Activated T-cell treated with anti-CD3 and anti-CD28 coated beads for 24 hours (primary cell): ENCODE measurements at regions not wholly inside any gene's neighbourhood (a gene's known extent, or its start where the extent isn't known, plus 50 kb on each side); places are given as distances from the start of the nearest gene placed in this dataset.
"Not testable (repeated sequence)": the region's sequence is repeated elsewhere in the genome, so short reads cannot be mapped to it uniquely, and the experiment has no call there.

ENCODE experiments used
- DNase-seq: peaks from one replicate; pipeline ENCODE4 v3.0.0-alpha.2; 2020; ENCODE audit warnings: low read depth

- DNase-seq = no peak
Observed at GRCh38 chr16:60553090-60553757, 1483.0 kb downstream of the CDH8 start.

- no peak for DNase-seq
Observed at GRCh38 chr16:60541535-60541934, 1494.7 kb downstream of the CDH8 start.

- no peak for DNase-seq
Observed at GRCh38 chr16:60510941-60511340, 1525.3 kb downstream of the CDH8 start.

GRCh38 chr16:60510208-60510607, 1526.0 kb downstream of the CDH8 start:
- no peak for DNase-seq

GRCh38 chr16:60491273-60491672, 1545.0 kb downstream of the CDH8 start:
- DNase-seq = no peak

GRCh38 chr16:60485872-60486489, 1550.3 kb downstream of the CDH8 start:
- no peak for DNase-seq

- no peak for DNase-seq
Observed at GRCh38 chr16:60484901-60485300, 1551.3 kb downstream of the CDH8 start.

- DNase-seq = no peak
Observed at GRCh38 chr16:60481591-60481990, 1554.6 kb downstream of the CDH8 start.

- no peak for DNase-seq
Observed at GRCh38 chr16:60478810-60479209, 1557.4 kb downstream of the CDH8 start.

GRCh38 chr16:60463986-60464385, 1572.3 kb downstream of the CDH8 start:
- DNase-seq = no peak

- DNase-seq = no peak
Observed at GRCh38 chr16:60459463-60459862, 1576.8 kb downstream of the CDH8 start.

- no peak for DNase-seq
Observed at GRCh38 chr16:60458255-60458654, 1578.0 kb downstream of the CDH8 start.

- DNase-seq = no peak
Observed at GRCh38 chr16:60452646-60453045, 1583.6 kb downstream of the CDH8 start.

- no peak for DNase-seq
Observed at GRCh38 chr16:60438894-60439293, 1597.3 kb downstream of the CDH8 start.

- no peak for DNase-seq
Observed at GRCh38 chr16:60432472-60432871, 1603.8 kb downstream of the CDH8 start.

GRCh38 chr16:60419859-60420258, 1616.4 kb downstream of the CDH8 start:
- no peak for DNase-seq

- DNase-seq = no peak
Observed at GRCh38 chr16:60414613-60415012, 1621.6 kb downstream of the CDH8 start.

- DNase-seq = no peak
Observed at GRCh38 chr16:60413969-60414368, 1622.3 kb downstream of the CDH8 start.

GRCh38 chr16:60407606-60408005, 1628.6 kb downstream of the CDH8 start:
- DNase-seq = no peak

- DNase-seq = no peak
Observed at GRCh38 chr16:60407034-60407433, 1629.2 kb downstream of the CDH8 start.

GRCh38 chr16:60405286-60405685, 1631.0 kb downstream of the CDH8 start:
- no peak for DNase-seq

- no peak for DNase-seq
Observed at GRCh38 chr16:60404401-60404800, 1631.8 kb downstream of the CDH8 start.

GRCh38 chr16:60402941-60403340, 1633.3 kb downstream of the CDH8 start:
- not testable (repeated sequence) for DNase-seq

GRCh38 chr16:60392380-60392779, 1643.9 kb downstream of the CDH8 start:
- no peak for DNase-seq
